Mucosa of gallbladder (tissue), 1 donor: ENCODE measurements at regions not wholly inside any gene's neighbourhood (a gene's known extent, or its start where the extent isn't known, plus 50 kb on each side); places are given as distances from the start of the nearest gene placed in this dataset.
A peak's percentile ranks its signal among the peaks of the same experiment; 100 is the strongest.

ENCODE experiments used
- DNase-seq: peaks from one replicate; pipeline ENCODE4 v3.0.0-alpha.2; 2020; ENCODE audit warnings: low spot score
- donor health status: DM: no; HTN: no; CAD: no.

DNA sequence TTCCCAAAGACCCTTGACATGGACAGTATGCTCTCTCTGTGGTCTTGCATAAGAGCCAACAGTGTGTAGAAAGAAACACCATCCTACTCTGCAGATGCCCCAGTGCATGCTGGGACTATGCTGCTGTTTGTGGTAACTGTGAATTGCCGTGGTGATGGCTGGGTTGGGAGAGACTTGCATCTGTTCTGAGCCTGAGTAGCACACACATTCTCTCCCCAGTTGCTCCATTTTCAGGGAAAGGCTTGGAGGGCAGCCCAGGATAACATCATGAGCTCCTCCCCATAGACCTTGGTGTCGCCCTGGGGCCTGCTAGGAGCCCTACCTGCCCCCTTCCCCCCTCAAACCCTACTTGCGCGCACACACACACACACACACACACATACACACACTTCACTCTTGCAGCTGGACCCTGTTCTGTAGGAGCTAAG, 120.9 kb upstream of the IPO9 start:
- no peak for DNase-seq

DNA sequence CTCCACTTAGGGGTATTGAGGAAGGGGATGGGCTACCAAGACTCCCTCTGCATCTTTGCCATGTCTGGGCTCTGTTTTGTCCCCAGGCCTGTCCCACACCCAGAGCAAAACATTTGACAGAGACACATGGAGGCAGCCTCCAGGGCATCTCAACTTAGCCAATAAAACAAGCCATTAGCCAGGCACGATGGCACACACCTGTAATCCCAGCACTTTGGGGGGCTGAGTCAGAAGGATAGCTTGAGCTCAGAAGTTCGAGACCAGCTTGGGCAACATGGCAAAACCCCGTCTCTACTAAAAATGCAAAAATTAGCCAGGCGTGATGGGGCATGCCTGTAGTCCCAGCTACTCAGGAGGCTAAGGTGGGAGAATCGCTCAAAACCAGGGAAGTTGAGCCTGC, 120.3 kb upstream of the IPO9 start:
- DNase-seq = no peak

DNA sequence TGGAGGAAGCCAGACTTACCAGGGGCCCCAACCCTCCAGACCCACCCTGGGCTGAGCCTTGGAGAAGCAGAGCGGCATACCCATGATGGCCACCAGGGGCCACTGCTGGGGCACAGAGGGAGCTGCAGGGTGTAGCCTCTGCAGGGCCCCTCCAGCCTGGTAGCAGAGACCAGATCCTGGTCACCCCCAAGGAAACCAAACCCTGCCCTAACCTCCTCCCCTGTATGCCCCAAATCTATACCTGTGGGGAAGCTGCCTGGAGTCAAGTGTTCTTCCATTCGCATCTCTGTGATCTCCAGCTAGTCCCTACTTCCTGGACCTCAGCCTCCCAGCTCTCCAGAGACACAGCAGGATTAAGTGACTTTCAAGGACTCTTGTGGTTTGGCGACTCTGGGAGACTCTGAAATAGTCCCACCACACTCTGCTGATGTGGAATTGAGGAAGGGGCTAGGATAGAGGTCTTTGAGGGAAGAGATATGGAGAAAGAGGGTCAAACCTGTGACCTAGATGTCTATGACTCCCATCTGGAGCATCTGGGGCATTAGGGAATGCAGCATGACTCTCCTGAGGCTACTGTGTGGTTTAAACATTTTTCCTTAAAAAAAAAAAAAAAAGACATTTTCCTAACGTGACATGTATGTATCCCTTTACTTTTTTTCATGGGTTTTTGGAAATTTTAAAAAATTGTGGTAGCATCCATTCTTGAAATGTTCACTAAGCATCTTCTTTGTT, 119.2 kb upstream of the IPO9 start:
- peak; percentile 68 for DNase-seq

DNA sequence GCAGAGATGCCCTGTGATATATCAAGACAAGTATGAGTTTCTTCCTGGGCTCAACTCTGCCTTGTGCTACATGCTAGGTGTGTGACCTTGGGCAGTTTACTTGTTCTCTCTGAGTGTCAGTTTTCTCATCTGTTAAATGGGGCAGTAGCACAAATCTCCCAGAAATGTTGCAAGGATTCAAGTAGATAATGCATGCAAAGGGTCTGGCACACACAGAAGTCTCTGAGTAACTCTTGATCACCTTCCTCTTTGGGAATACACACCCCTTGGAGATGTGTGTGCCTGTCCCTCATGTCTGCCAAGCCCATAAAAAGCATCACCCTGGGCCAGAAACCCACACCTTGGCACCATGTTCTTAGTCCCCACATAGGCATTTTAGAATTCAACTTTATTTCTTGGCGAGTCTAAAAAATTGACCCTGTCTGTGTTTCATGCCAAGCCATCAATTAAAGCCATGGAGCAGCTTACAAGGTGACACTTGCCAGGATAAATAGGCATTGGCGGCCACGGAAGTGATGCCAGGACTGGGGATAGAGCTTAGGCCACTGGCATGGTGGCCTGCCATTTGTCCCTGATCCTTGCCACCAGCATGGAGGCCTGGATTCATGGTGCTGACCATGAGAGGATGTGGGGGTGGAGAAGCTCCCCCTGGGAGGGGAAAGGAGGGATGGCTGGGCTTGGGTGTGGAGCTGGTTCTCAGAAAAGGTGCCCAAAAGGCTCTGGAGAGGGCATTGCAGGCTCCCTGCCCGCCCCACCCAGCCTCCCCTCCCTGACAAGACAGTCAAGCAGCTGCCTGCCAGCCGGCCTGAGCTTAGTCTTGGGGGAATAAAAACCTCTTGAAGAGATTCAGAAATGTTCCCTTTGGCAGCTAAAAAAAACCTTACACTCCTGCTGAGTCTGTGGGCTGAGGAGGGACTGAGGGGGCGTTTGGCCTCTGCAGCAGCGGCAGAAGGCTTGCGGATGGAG, 118.0 kb upstream of the IPO9 start:
- no peak for DNase-seq

DNA sequence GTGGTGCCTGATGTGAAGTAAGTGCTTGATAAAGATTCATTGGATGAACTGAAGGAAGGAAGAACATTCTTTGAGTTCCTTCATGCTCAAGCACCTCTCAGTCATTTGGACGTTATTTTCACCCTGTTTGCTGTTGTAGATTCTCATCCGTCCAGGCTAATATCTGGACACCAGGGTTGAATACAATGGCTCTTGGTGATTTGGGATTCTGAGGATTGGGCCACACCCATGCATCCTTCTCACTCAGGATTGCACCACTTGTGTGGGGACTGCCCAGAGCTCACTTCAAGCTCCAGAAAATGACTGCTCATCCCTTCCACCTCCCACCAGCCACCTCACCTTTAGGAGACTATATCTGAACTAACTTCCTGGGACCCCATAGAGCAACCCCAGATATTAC, 117.1 kb upstream of the IPO9 start:
- no peak for DNase-seq

DNA sequence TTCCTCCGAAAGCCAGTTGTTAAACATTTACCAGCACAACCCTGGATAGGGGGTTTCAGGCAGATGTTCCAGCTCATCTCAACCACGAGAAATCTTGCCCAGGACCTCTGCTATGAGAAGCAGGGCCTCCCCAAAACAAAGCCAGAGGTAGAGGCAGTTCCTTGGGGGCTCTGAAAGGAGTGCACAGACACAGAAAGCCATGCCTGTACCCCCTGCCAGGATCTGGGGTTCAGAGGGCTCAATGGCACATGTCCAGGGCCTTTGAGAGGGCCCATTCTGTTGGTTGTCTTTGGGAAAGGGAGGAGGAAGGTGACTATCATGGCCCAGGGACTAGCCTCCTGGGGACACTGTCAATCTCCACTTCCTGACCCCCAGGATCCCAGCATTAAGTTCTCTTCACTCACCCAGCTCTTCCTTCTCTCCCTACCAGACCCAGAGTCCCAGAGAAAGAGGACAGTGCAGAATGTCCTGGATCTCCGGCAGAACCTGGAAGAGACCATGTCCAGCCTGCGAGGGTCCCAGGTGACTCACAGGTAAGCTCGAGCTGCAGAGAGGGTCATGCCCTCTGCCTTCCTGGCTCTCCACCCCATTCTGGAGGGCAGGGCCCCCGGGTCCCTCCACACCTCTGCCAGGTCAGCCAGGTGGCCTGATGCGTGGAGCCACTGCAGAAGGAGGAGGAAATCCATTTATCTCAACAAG, 116.4 kb upstream of the IPO9 start:
- no peak for DNase-seq

DNA sequence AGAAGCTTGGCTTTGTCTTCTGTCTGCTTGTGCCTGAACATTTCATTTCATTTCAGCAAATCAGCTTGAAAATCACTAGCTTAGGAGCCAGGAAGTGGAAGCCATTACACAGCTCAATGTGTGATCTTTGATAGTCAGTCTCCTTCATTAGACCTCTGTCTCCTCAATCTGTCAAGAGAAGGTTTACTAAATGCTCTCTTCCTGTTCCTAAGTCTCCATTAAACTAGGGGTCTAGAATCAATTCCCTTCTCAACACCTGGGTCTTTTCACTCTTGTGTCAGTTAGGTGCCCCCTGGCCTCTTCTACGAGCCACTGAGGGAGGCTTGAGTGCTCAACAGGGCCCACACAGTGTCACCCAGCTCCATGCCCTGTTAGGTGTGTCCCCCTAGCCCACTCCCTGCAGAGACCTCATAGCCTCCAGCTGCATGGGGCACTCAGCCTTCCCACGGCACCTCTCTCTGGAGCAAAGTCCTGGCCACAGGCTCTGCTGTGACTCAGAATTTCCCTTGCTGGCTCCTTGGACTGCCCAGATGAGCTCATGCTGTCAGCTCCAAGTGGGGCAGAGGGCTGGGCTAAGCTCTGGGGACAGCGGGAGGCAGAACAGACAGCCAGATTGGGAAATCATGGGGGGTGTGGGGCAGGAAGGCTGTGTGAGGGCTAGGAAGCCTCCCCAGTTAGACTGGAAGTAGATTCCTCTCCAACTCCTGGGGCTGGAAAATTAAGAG, 115.7 kb upstream of the IPO9 start:
- peak; percentile 96 for DNase-seq

DNA sequence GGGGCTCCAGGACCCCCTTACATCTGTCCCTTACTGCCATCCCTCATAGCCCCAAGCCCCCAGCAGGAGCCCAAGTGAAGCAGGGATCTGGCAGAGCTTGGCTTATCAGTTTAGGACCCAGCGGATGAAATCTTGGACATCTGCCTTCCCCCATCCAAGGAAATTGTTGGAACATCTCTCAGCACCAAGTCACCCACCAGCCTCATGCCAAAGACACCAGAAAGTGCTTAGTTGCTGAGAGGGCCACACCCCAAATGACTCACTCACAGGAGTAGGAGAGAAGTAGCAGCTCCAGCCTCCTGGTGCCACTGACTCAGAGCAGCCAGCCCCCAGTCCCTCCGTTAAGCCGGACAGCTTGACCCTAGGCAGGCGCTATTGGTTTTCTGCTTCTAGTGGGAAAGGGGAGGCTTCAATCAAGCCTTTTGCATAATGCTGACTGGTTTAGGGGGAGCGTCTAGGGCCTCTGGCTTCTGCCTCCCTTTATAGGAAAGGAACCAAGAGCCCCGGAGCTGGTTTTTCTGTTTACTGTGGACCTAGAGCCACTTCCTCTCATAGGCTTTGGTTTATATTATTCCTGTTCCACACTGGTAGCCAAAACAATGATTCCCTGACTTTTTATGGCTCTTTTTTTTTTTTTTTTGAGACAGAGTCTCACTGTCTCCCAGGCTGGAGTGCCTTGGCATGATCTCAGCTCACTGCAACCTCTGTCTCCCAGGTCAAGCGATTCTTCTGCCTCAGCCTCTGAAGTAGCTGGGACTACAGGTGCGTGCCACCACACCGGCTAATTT, 114.2 kb upstream of the IPO9 start:
- peak; percentile 81 for DNase-seq

DNA sequence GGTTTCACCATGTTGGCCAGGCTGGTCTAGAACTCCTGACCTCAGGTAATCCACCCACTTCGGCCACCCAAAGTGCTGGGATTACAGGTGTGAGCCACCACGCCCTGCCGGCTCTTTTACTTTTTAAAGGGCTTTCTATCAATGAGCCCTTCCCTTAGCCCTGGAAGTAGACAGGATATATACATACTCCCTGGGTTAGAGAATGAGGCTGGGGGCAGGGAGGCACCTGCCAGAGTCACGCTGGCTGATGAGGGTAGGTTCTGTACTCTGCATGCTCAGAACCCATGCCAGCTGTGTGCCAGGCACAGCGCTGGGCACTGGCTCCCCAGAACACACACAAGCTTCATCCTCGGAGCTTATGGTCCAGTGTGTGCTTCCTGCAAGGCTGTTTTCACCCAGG, 113.6 kb upstream of the IPO9 start:
- DNase-seq = no peak

DNA sequence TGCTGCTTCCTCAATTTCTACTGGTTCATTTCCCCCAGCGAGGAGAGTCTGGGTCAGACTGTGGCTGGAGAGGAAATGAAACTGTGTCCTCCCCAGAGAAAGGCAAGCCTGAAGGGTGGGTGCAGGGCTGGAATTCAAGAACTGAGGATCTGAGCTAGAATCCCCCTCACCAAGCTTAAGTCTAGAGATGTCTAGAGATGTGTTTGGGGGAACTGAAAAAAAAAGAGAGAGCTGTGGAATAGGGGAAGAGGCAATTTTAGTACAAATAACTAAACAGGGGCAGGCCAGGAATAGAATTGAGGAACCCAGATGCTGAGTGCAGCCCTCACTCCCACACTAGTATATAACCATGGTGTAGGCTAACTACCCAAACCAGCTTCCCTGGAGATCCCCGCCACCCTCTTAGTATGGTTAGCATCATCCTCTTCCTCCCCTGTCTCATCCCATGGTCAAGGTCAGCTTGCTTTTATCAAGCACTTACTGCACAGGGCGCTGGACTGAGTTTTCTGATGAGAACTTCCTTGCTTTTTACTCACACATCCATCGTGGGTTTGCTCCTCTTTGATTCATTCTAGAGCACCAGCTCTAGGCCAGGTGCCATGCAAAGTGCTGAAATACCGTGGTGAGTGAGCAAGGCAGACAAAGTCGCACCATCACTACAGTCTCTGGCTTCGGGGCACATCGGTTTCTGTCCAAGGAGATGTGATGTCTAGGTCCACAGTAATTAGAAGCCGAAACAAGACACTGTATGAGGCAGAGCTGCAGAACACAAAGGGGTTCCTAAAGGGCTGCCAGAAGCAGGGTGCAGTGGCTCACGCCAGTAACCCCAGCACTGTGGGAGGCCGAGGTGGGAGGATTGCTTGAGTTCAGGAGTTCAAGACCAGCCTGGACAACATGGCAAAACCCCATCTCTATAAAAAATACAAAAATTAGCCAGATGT, 112.9 kb upstream of the IPO9 start:
- no peak for DNase-seq

DNA sequence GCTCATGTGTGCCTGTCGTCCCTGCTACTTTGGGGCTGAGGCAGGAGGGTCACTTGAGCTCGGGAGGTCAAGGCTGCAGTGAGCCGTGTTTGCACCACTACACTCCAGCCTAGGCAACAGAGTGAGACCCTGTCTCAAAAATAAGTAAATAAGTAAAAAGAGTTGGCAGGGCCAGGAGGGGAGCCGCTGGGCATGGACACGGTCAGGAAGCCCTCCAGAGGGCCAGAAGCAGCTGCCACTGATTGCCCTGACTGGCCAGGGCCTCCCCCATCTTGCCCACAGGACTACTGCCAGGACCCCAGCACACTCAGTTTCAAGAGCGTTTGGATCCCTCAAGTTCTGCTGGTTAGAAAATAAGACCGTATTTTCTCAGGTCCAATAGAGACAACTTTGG, 112.2 kb upstream of the IPO9 start:
- no peak for DNase-seq

DNA sequence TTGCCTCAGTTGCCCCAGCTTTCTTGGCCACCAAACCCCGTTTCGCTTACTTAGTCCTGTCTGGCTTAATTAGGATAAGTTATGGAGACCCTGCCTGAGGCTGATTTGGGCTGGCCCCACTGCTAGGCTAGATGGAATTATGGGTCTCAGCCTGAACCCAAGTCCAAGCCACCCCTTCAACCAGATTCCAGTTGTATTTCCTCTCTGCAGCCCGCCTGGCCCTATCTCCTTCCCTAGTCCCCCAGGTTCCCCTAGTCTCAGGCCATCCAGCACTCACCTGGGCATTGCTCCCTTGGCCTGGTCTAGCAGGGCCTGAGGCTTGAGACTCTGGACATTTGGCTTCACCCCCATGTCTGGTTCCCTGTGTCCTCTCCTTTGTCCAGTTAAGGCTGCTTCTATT, 111.7 kb upstream of the IPO9 start:
- DNase-seq = no peak

DNA sequence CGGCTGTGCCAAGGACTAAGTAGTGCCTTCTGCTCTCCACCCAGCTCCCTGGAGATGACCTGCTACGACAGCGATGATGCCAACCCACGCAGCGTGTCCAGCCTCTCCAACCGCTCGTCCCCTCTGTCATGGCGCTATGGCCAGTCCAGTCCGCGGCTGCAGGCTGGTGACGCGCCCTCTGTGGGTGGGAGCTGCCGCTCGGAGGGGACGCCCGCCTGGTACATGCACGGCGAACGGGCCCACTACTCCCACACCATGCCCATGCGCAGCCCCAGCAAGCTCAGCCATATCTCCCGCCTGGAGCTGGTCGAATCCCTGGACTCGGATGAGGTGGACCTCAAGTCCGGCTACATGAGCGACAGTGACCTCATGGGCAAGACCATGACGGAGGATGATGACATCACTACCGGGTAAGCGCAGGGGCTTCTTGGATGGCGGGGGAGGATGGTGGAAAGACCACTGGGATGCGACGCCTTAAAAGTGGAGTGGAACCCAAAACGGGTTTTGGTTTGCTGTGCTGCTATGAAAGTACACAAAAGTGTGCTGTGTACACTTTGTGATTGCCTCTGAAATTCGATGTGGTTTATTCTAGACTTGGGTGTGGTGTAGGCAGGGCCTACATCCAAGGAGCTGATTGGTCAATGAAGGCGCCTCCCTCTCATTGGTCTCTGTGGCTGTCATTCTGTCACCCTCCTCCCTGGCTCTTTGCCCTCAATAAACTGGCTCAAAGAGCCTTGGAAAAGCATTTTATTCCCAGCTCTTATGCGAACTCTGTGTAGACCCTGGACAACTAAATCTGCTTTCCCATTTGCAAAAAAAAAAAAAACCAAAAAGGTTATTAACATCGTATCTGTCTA, 110.4 kb upstream of the IPO9 start:
- DNase-seq = no peak

DNA sequence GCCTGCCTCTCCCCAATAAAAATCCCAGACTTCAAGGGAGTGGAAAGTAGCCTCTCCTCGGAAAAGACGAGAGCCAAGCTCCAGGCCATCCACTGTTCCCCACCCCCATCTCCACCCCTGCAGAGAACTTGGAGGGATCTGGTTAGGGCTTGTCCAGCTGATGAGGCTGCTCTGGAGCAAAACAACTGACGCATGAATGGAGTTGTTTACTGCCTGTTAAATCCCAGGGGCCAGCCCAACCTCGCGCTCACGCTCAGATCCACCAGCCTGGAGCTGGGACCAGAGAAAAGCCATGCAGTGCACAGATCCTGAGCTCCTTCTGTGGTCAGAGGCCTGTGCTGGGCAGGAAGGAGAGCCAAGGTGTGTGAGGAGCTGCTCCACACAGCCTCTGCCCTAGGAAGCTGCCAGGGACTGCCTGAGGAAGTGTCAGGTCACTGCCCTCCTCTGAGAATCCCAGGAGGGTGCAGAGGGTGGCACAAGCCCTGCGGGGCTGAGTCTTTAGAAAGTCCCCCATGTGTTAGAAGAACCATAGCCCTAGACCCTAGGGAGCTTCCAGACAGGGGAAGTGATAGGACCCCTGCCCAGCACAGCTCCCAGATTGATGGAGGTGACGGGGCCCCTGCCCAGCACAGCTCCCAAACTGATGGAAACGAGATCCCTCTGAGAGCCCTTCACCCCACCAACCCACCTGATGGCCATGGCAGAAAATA, 109.0 kb upstream of the IPO9 start:
- DNase-seq = peak; percentile 74

DNA sequence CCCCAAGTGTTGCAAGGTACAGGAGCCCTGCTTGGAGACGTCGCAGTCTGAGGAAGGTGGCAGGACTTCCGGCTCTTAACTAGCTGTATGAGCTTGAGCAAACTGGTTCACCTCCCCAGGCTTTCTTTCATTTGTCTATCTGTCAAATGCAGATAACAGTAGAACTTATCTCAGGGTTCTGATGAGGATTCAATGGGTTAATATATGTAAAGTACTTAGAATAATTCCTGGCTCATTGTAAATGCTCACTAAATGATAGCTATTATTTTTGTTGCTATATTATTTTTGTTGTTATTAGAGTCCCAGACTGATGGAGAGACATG, 108.5 kb upstream of the IPO9 start:
- DNase-seq = no peak

DNA sequence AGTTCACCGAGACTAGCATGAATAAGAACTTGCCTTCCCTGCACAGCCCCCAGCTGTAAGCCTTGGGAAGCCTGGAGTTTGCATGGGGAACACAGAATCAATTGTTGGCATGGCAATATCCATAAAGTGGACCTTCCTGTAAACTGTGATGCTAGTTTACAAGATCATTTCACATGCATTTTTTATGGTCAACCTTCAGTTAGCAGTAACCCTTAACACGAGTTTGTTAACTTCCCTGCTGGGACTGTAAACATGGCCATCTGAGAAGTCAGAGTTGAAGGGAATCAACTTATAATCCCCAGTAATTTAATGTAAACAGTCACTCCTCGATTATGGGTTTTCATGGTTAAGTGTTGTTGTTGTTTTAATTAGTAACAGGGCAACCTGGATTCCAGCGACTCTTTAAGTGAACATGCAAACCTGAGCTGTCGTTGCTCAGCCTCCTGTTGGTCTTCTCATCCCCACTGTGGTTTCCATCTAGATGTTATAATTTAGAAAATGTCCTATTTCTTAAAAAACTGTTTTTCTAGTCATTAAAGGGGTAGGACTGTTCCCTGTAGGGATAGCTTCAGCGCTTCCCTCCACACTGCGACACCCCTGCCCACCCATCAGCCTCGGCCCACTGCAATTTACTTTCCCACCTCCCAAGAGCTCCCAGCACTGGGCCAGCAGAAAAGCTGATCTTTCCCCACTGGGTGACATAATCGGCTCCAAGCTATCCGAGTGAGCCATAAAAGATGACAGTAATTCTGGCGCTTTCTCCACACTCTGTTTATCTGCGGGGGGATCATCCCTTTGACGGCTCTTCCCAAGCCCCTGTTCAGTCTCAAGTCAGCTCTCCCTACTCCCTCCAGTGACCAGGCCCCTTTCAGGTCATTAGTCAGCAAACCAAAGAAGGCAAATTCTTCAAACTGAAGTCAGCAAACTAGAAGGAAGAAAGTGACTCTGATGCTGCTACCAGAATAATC, 107.6 kb upstream of the IPO9 start:
- DNase-seq = no peak
